GM23248 (cell line): ENCODE measurements at regions not wholly inside any gene's neighbourhood (a gene's known extent, or its start where the extent isn't known, plus 50 kb on each side); places are given as distances from the start of the nearest gene placed in this dataset.

Source experiments
- EZH2 ChIP-seq: fragments of 200-600 bp; sonication (generic); IDR thresholded peaks from 2 replicates; pipeline ENCODE4 v1.6.1; 2018; ENCODE audit warnings: antibody characterized with exemption, mild to moderate bottlenecking; ENCODE audit not compliant: insufficient read depth, poor library complexity, severe bottlenecking
- EZH2phosphoT487 ChIP-seq: fragments of 200-600 bp; sonication (generic); IDR thresholded peaks from 2 replicates; pipeline ENCODE4 v1.6.1; 2018; ENCODE audit warnings: antibody characterized with exemption, moderate library complexity, mild to moderate bottlenecking, low read depth; ENCODE audit not compliant: insufficient read depth

GRCh38 chr2:21291426-21291825 is 167.7 kb downstream of the TDRD15 start:
- TF ChIP-seq EZH2 (no peak), EZH2phosphoT487 (no peak)
